IMR-90 (cell line): ENCODE measurements at regions not wholly inside any gene's neighbourhood (a gene's known extent, or its start where the extent isn't known, plus 50 kb on each side); places are given as distances from the start of the nearest gene placed in this dataset.

Experiments
- ATAC-seq: fragments of 200-7000 bp; cut with Tn5 transposase; 2 replicates; pipeline ENCODE4 v1.9.1; 2020; ENCODE audit warnings: low read depth, mild to moderate bottlenecking, moderate library complexity
- BruUV-seq: library from RNA; stranded (reverse); fragments of 400-500 nt; replicated peaks from 2 replicates; lab custom pipeline; 2021; lab: Mats Ljungman, UMichigan
- CTCF ChIA-PET: fragments of 300-600 bp; formaldehyde crosslinking; extraction: SDS; loops from one replicate; lab custom pipeline; 2021; ENCODE audit warnings: antibody characterized with exemption; lab: Yijun Ruan, JAX
- POLR2A ChIA-PET: fragments of 300-600 bp; sonication (Branson Sonifier 250); formaldehyde crosslinking; loops from one replicate; lab custom pipeline; 2022; ENCODE audit warnings: antibody characterized with exemption; ENCODE audit not compliant: unreplicated experiment; lab: Charles Lee
- DNase-seq: peaks from one replicate; pipeline ENCODE4 v3.0.0; 2013
- H2AFZ ChIP-seq: replicated peaks from 2 replicates; pipeline ENCODE3; 2013; ENCODE audit warnings: low read length, mild to moderate bottlenecking; ENCODE audit not compliant: poor library complexity
- H2AK5ac ChIP-seq: 2 replicates; pipeline ENCODE4 v1.6.1; 2013; ENCODE audit warnings: low read depth, low read length, inconsistent platforms
- H2AK9ac ChIP-seq: replicated peaks from 2 replicates; pipeline ENCODE3; 2013; ENCODE audit warnings: mild to moderate bottlenecking, low read depth, low read length, moderate library complexity; ENCODE audit not compliant: poor library complexity
- H2BK120ac ChIP-seq: 2 replicates; pipeline ENCODE4 v1.6.1; 2013; ENCODE audit warnings: low read depth, low read length, inconsistent platforms
- H2BK15ac ChIP-seq: 3 replicates; pipeline ENCODE4 v1.6.1; 2013; ENCODE audit warnings: low read depth, low read length, inconsistent platforms
- H2BK20ac ChIP-seq: 2 replicates; pipeline ENCODE4 v1.6.1; 2013; ENCODE audit warnings: low read depth, mild to moderate bottlenecking, inconsistent platforms, low read length, moderate library complexity
- H2BK5ac ChIP-seq: 2 replicates; pipeline ENCODE4 v1.6.1; 2013; ENCODE audit warnings: mild to moderate bottlenecking, low read depth, low read length, inconsistent platforms; ENCODE audit not compliant: poor library complexity, severe bottlenecking
- H3K14ac ChIP-seq: replicated peaks from 2 replicates; pipeline ENCODE4 v1.6.1; 2013; ENCODE audit warnings: low read depth, low read length, inconsistent platforms
- H3K18ac ChIP-seq: 2 replicates; pipeline ENCODE4 v1.6.1; 2013; ENCODE audit warnings: low read depth, low read length, control low read depth
- H3K23ac ChIP-seq: 2 replicates; pipeline ENCODE4 v1.6.1; 2013; ENCODE audit warnings: low read depth, low read length, inconsistent platforms
- H3K27ac ChIP-seq: 2 replicates; pipeline ENCODE4 v1.5.1; 2013; ENCODE audit warnings: mild to moderate bottlenecking, control low read depth, low read length; ENCODE audit not compliant: insufficient read depth
- H3K27me3 ChIP-seq: 2 replicates; pipeline ENCODE4 v1.6.1; 2013; ENCODE audit warnings: low read length; ENCODE audit not compliant: control insufficient read depth, insufficient read depth
- H3K36me3 ChIP-seq: 2 replicates; pipeline ENCODE4 v1.6.1; 2013; ENCODE audit warnings: low read length, mixed read lengths; ENCODE audit not compliant: control insufficient read depth, insufficient read depth
- H3K4ac ChIP-seq: 2 replicates; pipeline ENCODE4 v1.6.1; 2013; ENCODE audit warnings: low read depth, low read length, inconsistent platforms
- H3K4me1 ChIP-seq: 2 replicates; pipeline ENCODE4 v1.6.1; 2013; ENCODE audit warnings: low read length, mixed read lengths; ENCODE audit not compliant: control insufficient read depth, insufficient read depth
- H3K4me2 ChIP-seq: 2 replicates; pipeline ENCODE4 v1.6.1; 2013; ENCODE audit warnings: low read depth, mild to moderate bottlenecking, control low read depth, low read length, moderate library complexity
- H3K4me3 ChIP-seq: 2 replicates; pipeline ENCODE4 v1.5.1; 2013; ENCODE audit warnings: low read depth, mild to moderate bottlenecking, control low read depth, low read length, moderate library complexity; ENCODE audit not compliant: insufficient read depth
- H3K56ac ChIP-seq: 2 replicates; pipeline ENCODE4 v1.6.1; 2013; ENCODE audit warnings: low read length, inconsistent platforms; ENCODE audit not compliant: insufficient read depth; ENCODE audit errors: extremely low read depth
- H3K79me1 ChIP-seq, 2 experiments: 2 replicates each; pipeline ENCODE4 v1.6.1; 2013; ENCODE audit warnings: low read length in 2 of 2, inconsistent platforms in 1 of 2, low read depth in 1 of 2
- H3K9ac ChIP-seq: 2 replicates; pipeline ENCODE4 v1.6.1; 2013; ENCODE audit warnings: low read depth, low read length, control low read depth
- H3K9me1 ChIP-seq: 2 replicates; pipeline ENCODE4 v1.6.1; 2013; ENCODE audit warnings: low read length, inconsistent platforms; ENCODE audit not compliant: insufficient read depth
- H3K9me3 ChIP-seq: 2 replicates; pipeline ENCODE4 v1.6.1; 2013; ENCODE audit warnings: low read length; ENCODE audit not compliant: control insufficient read depth, insufficient read depth
- H4K20me1 ChIP-seq: 2 replicates; pipeline ENCODE4 v1.6.1; 2013; ENCODE audit warnings: low read length, inconsistent platforms; ENCODE audit not compliant: insufficient read depth
- H4K5ac ChIP-seq: 2 replicates; pipeline ENCODE4 v1.6.1; 2013; ENCODE audit warnings: mild to moderate bottlenecking, low read depth, low read length, control low read depth
- H4K8ac ChIP-seq, 2 experiments: 2 replicates each; pipeline ENCODE4 v1.6.1; 2013; ENCODE audit warnings: low read depth in 2 of 2, low read length in 2 of 2, control low read depth in 1 of 2, inconsistent platforms in 1 of 2
- H4K91ac ChIP-seq: 2 replicates; pipeline ENCODE4 v1.6.1; 2013; ENCODE audit warnings: low read depth, low read length, inconsistent platforms; ENCODE audit not compliant: insufficient read depth
- POLR2A ChIP-seq: IDR thresholded peaks from 2 replicates; pipeline ENCODE4 v1.6.1; 2012; ENCODE audit warnings: mild to moderate bottlenecking, low read depth, low read length
- WGBS, 2 experiments: methylation state at CpG; one replicate each; pipeline versions ENCODE4 v1.1.5 to v1.1.7; 2013; ENCODE audit warnings: missing lambda C conversion rate in 2 of 2; ENCODE audit not compliant: insufficient read length in 1 of 2; ENCODE audit errors: extremely low coverage in 2 of 2; 5-methylcytosine and 5-hydroxymethylcytosine counted together
- dilution Hi-C: fragments of 300-500 bp; cut with HindIII; formaldehyde crosslinking; loops from one replicate; pipeline ENCODE4 v1.14.3; 2018; ENCODE audit warnings: low sequenced_read_pairs; ENCODE audit not compliant: unreplicated experiment
- in situ Hi-C: fragments of 300-500 bp; cut with MboI; formaldehyde crosslinking; loops from 3 replicates; pipeline ENCODE4 v1.14.3; 2019; ENCODE audit warnings: low sequenced_read_pairs, inconsistent platforms, mixed read lengths
- intact Hi-C: fragments of 100-400 bp; cut with micrococcal nuclease; formaldehyde crosslinking; loops from 2 replicates; pipeline ENCODE4 v1.10.0; 2022
- TF ChIP-seq, protein P1 (sequence below): fragments of 150-350 bp; IDR thresholded peaks from 2 replicates; pipeline ENCODE4 v1.6.1; 2017; ENCODE audit warnings: mild to moderate bottlenecking, antibody characterized with exemption, low read length, low read depth

DNA sequence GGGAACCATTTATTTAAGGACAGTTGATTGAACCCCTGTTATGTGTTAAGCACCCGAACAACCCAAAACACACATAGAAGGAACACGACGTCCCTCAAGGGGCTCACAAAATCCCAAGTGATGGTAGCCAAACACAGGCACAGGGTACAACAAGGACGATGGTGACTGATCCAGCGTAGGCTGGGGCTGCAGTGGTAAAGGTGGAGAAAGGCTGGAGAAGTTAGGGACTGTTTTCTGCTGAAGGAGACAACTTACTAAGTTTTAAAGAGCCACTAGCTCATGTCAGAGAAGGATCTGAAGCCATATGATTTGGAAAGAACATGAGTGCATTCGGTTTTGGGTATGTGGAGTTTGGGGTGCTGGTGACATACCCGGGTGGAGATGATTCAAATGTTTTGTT lies 229.6 kb upstream of the TNRC6C start:
- CTCF ChIA-PET, result no interaction called here
- Histone ChIP-seq H4K20me1 (no peaks in the 10 kb centered on the region), H2AK9ac (no peak overlapping the region), H2BK5ac (no peak overlapping the region), H3K4me2 (no peak overlapping the region), H3K4me3 (no peak overlapping the region), H4K5ac (no peak overlapping the region), H4K8ac (no peak overlapping the region), H2AFZ (no peak overlapping the region), H2BK15ac (no peak overlapping the region), H3K9me1 (no peaks in the 10 kb centered on the region), H3K23ac (no peak overlapping the region), H3K9ac (no peak overlapping the region), H3K4ac (no peak overlapping the region), H3K36me3 (no peaks in the 10 kb centered on the region), H4K91ac (no peak overlapping the region), H3K18ac (no peak overlapping the region), H3K9me3 (peaks cover 2% of the 10 kb centered on the region; the same call in 1 of the 2 replicates), H2AK5ac (no peak overlapping the region), H3K79me1 (no peaks in the 10 kb centered on the region), H3K27ac (no peak overlapping the region), H3K27me3 (peaks cover 16% of the 10 kb centered on the region), H2BK20ac (no peak overlapping the region), H3K4me1 (no peaks in the 10 kb centered on the region), H3K14ac (no peak overlapping the region), H2BK120ac (no peak overlapping the region), H3K56ac (no peak overlapping the region)
- in situ Hi-C loops (no loop called here), intact Hi-C loops (no loop called here), dilution Hi-C loops (no loop called here)
- DNase-seq (no peak), ATAC-seq (no peak)
- WGBS, 2 experiments, result 75% methylated on average over 2 of the region's 7 CpGs; no CpG with 5 or more reads in 1 of the 2 experiments
- TF ChIP-seq, protein P1, sequence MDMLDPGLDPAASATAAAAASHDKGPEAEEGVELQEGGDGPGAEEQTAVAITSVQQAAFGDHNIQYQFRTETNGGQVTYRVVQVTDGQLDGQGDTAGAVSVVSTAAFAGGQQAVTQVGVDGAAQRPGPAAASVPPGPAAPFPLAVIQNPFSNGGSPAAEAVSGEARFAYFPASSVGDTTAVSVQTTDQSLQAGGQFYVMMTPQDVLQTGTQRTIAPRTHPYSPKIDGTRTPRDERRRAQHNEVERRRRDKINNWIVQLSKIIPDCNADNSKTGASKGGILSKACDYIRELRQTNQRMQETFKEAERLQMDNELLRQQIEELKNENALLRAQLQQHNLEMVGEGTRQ, result no peak
- TF ChIP-seq POLR2A, result no peak
- POLR2A ChIA-PET, result no interaction called here
- no TSS peak for BruUV-seq
